Activated CD8-positive, alpha-beta T cell treated with anti-CD3 and anti-CD28 coated beads for 36 hours (primary cell): ENCODE measurements at regions not wholly inside any gene's neighbourhood (a gene's known extent, or its start where the extent isn't known, plus 50 kb on each side); places are given as distances from the start of the nearest gene placed in this dataset.

Experiments used
- ATAC-seq: fragments of 200-7000 bp; cut with Tn5 transposase; one replicate; pipeline ENCODE4 v1.10.0; 2021; ENCODE audit warnings: mild to moderate bottlenecking, moderate library complexity
- CTCF ChIA-PET: fragments of 350-600 bp; sonication (Branson Sonifier 250); formaldehyde crosslinking; loops from one replicate; lab custom pipeline; 2021; ENCODE audit warnings: antibody characterized with exemption; lab: Charles Lee
- POLR2A ChIA-PET: fragments of 350-600 bp; sonication (Branson Sonifier 250); formaldehyde crosslinking; loops from one replicate; lab custom pipeline; 2021; ENCODE audit warnings: antibody characterized with exemption; lab: Charles Lee
- DNase-seq: peaks from one replicate; pipeline ENCODE4 v3.0.0-alpha.2; 2020
- H3K27ac Mint-ChIP-seq: one replicate; pipeline ENCODE4 v1.8.0; 2021; ENCODE audit warnings: mild to moderate bottlenecking, mixed read lengths
- H3K27me3 Mint-ChIP-seq: one replicate; pipeline ENCODE4 v1.8.0; 2021; ENCODE audit warnings: mixed read lengths
- H3K36me3 Mint-ChIP-seq: one replicate; pipeline ENCODE4 v1.8.0; 2021; ENCODE audit warnings: low read depth, mixed read lengths
- H3K4me1 Mint-ChIP-seq: one replicate; pipeline ENCODE4 v1.8.0; 2021; ENCODE audit warnings: low read depth, mixed read lengths
- H3K4me3 Mint-ChIP-seq: one replicate; pipeline ENCODE4 v1.8.0; 2021; ENCODE audit warnings: mild to moderate bottlenecking, moderate library complexity, mixed read lengths
- H3K9me3 Mint-ChIP-seq: one replicate; pipeline ENCODE4 v1.8.0; 2021; ENCODE audit warnings: mixed read lengths
- intact Hi-C: fragments of 100-400 bp; cut with micrococcal nuclease; formaldehyde crosslinking; loops from one replicate; pipeline ENCODE4 v1.10.0; 2022
- TF ChIP-seq, protein P1 (sequence below): fragments of 200-600 bp; IDR thresholded peaks from one replicate; pipeline ENCODE4 v1.8.0; 2022; ENCODE audit warnings: antibody characterized with exemption, mild to moderate bottlenecking

DNA sequence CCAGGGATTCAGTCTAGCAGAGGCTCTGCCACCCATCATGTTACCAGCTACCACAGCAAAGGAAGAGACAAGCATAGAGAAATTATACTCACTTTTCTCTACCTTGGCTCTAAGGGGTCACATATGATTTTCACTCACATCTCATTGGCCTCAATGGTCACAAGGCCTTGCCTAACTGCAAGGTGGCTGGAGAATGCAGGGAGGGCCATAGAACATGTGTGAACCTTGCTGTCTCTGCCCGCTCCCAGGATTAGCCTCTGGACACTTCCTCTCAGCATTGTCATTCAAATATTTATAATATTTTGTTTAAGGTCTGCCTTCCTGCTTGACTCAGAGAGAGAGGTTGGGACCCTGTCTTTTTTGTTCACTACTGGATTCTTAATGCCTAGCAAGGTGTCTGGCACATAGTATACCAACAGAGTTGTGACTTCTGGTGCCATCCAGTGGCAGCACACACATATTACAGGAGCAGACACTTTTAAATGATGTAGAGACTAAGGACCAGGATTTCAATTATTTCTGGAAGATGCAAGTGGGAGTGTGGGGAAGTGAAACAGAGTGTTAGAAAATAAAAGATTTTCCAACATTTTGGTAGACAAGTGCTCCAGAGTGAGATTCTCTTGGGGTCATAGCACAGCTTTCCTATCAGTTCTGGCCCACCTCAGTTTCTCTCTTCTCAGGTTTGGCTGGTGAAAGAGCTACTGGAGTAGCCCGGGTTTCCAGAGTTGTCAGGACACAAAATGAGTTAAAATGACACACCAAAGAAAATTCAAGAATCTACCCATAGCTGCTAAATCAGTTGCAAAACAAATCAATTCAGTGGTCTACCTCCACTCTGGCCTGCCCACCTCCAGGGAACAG is 119.0 kb upstream of the RASGRP1 start:
- ATAC-seq (peak; percentile 77), DNase-seq (peak; percentile 85)
- H3K36me3 Mint-ChIP-seq, result no peaks in the 10 kb centered on the region
- peak overlapping the region; percentile 94 for H3K27ac Mint-ChIP-seq
- intact Hi-C loops, result loop anchor here (2.0 kb wide), 2 partner anchors 35 to 121 kb away; no protein-coding TSS in a partner anchor
- no peaks in the 10 kb centered on the region for H3K9me3 Mint-ChIP-seq
- peaks cover 73% of the 10 kb centered on the region for H3K4me1 Mint-ChIP-seq
- no peaks in the 10 kb centered on the region for H3K27me3 Mint-ChIP-seq
- H3K4me3 Mint-ChIP-seq, result no peak overlapping the region
- POLR2A ChIA-PET, result interaction anchor here (0.6 to 11.1 kb wide), 14 partner anchors 12 to 185 kb away, joined by 3 to 192 read pairs (median 4); partner anchors contain the start of gene RASGRP1
- CTCF ChIA-PET, result interaction anchor here (0.7 to 12.1 kb wide), 64 partner anchors 8 to 244 kb away, joined by 3 to 464 read pairs (median 5); partner anchors contain the start of genes FAM98B and RASGRP1
- TF ChIP-seq, protein P1, sequence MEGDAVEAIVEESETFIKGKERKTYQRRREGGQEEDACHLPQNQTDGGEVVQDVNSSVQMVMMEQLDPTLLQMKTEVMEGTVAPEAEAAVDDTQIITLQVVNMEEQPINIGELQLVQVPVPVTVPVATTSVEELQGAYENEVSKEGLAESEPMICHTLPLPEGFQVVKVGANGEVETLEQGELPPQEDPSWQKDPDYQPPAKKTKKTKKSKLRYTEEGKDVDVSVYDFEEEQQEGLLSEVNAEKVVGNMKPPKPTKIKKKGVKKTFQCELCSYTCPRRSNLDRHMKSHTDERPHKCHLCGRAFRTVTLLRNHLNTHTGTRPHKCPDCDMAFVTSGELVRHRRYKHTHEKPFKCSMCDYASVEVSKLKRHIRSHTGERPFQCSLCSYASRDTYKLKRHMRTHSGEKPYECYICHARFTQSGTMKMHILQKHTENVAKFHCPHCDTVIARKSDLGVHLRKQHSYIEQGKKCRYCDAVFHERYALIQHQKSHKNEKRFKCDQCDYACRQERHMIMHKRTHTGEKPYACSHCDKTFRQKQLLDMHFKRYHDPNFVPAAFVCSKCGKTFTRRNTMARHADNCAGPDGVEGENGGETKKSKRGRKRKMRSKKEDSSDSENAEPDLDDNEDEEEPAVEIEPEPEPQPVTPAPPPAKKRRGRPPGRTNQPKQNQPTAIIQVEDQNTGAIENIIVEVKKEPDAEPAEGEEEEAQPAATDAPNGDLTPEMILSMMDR, result peak; percentile 90

DNA sequence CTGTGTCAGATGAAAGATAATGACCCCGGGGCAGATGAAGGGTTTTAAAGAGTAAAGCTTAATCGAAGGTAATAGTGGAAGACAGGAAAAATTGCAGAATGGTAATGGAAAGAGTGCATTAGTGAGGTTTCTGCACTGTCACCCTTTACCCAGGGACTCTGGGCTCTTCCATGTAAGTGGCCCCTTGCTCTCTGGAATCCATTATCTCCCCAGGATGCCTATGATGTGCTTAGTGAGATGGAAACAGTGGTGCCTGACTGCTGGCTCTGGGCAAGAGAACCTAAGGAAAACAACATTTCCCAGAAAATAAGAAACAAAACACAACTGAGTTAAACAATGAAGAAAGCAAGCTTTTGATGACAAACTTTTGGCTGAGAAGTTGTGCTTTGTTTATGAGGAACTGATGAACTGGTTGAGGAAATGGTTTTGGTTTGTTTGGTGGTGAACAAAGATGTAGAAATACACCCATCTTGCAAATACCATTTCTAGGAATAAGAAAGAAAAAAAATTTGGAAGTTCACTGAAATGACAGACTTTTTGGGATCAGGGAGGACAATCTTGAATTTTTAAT is 119.9 kb upstream of the RASGRP1 start:
- Mint-ChIP-seq H3K27ac (peak overlapping the region; percentile 94), H3K9me3 (no peaks in the 10 kb centered on the region), H3K4me3 (no peak overlapping the region), H3K27me3 (no peaks in the 10 kb centered on the region), H3K36me3 (no peaks in the 10 kb centered on the region), H3K4me1 (peaks cover 79% of the 10 kb centered on the region)
- CTCF ChIA-PET, result interaction anchor here (0.7 to 12.1 kb wide), 56 partner anchors 8 to 245 kb away, joined by 3 to 464 read pairs (median 6); partner anchors contain the start of genes FAM98B and RASGRP1
- TF ChIP-seq, protein P1, result no peak
- POLR2A ChIA-PET, result interaction anchor here (0.6 to 11.1 kb wide), 12 partner anchors 13 to 186 kb away, joined by 3 to 192 read pairs (median 4); partner anchors contain the start of gene RASGRP1
- intact Hi-C loops, result loop anchor here (5.0 kb wide), 2 partner anchors 72 to 197 kb away; no protein-coding TSS in a partner anchor
- no peak for DNase-seq
- ATAC-seq, result no peak

DNA sequence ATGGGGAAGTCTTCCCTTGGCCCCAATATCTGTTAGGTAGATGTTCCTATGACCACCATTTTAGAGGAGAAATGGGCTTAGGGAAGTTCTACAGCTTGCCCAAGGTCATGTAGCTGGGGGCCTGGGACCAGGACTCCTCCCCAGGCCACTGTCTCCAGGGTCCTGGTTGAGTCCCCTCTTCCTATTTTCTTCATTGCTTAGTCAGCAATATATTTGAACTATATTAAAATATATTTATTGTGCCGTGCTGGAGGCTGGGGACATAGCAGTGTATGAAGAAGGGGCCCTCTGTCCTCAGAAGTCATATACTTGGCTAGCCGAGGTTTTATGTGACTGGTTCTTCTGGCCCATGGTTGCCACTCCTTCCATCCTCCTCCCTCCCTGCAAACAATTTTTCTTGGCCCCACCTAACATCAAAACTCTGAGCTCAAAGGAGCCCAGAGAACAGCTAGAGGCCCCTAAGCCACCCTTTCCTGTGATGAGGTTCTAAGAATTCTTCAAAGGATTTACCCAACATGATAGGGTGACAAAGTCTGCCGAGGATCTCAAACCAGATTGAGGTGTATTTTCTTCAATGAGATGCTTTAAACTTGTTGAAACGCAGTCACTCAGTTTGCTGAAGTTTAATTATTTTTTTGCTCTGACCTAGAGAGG is 121.2 kb upstream of the RASGRP1 start:
- H3K9me3 Mint-ChIP-seq, result no peaks in the 10 kb centered on the region
- no peaks in the 10 kb centered on the region for H3K36me3 Mint-ChIP-seq
- peak; percentile 60 for DNase-seq
- H3K27me3 Mint-ChIP-seq, result no peaks in the 10 kb centered on the region
- peak; percentile 61 for ATAC-seq
- peak overlapping the region; percentile 94 for H3K27ac Mint-ChIP-seq
- peak overlapping the region; percentile 51 for H3K4me3 Mint-ChIP-seq
- H3K4me1 Mint-ChIP-seq, result peaks cover 89% of the 10 kb centered on the region
- ChIA-PET CTCF (interaction anchor here (0.6 to 12.1 kb wide), 20 partner anchors 8 to 244 kb away, joined by 3 to 464 read pairs (median 28); partner anchors contain the start of genes FAM98B and RASGRP1), POLR2A (interaction anchor here (0.8 to 11.1 kb wide), 15 partner anchors 12 to 187 kb away, joined by 3 to 192 read pairs (median 4); partner anchors contain the start of gene RASGRP1)
- TF ChIP-seq, protein P1, result no peak
- intact Hi-C loops, result loop anchor here (2.0 to 5.0 kb wide), 3 partner anchors 15 to 199 kb away; no protein-coding TSS in a partner anchor

DNA sequence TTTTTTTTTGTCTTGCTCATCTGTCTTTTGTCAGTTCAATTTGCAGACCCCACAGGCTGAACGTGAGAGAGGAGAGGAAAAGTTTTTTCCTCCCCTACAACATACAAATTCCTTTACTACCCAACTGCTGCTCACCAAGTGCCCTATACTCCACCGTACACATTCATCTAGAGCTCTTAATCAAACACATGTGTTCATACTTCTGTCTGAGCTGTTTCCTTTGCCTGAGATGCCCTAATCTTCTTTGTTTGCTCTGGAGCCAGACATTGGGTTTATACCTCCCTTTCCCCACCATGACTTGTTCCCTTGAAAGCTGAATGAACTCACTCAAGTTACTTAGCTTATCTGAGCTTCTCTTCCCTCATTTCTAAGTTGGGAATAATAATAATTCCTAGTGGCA is 122.7 kb upstream of the RASGRP1 start:
- intact Hi-C loops, result loop anchor here (2.0 to 5.0 kb wide), 3 partner anchors 17 to 200 kb away; no protein-coding TSS in a partner anchor
- TF ChIP-seq, protein P1, result no peak
- Mint-ChIP-seq H3K27me3 (no peaks in the 10 kb centered on the region), H3K36me3 (no peaks in the 10 kb centered on the region), H3K4me3 (no peak overlapping the region), H3K27ac (peak overlapping the region; percentile 94), H3K9me3 (no peaks in the 10 kb centered on the region), H3K4me1 (peaks cover 95% of the 10 kb centered on the region)
- no peak for DNase-seq
- POLR2A ChIA-PET, result interaction anchor here (0.6 to 11.1 kb wide), 12 partner anchors 8 to 218 kb away, joined by 3 to 192 read pairs (median 12); partner anchors contain the start of gene RASGRP1
- CTCF ChIA-PET, result interaction anchor here (0.9 to 12.1 kb wide), 16 partner anchors 10 to 246 kb away, joined by 3 to 464 read pairs (median 60); partner anchors contain the start of genes FAM98B and RASGRP1
- ATAC-seq, result no peak
